Epithelial cell of esophagus (primary cell): ENCODE measurements at regions not wholly inside any gene's neighbourhood (a gene's known extent, or its start where the extent isn't known, plus 50 kb on each side); places are given as distances from the start of the nearest gene placed in this dataset.
A peak's percentile ranks its signal among the peaks of the same experiment; 100 is the strongest.

Experiments used
- DNase-seq: peaks from one replicate; pipeline ENCODE4 v3.0.0; 2010; ENCODE audit warnings: low read depth
- H3K4me3 ChIP-seq: 2 replicates; pipeline ENCODE4 v1.5.1; 2011; ENCODE audit warnings: mild to moderate bottlenecking, low read length, control low read depth
- CTCF ChIP-seq: IDR thresholded peaks from 2 replicates; pipeline ENCODE4 v1.5.1; 2011; ENCODE audit warnings: low read depth, mild to moderate bottlenecking, low read length, control low read depth, inconsistent platforms; ENCODE audit not compliant: insufficient read depth; ENCODE audit errors: missing control alignments

- TF ChIP-seq CTCF, result no peak
- H3K4me3 ChIP-seq, result no peak overlapping the region
- DNase-seq, result no peak
Observed at GRCh38 chr3:118181274-118181673, 853.4 kb downstream of the IGSF11 start.

GRCh38 chr3:118186051-118186450, 848.6 kb downstream of the IGSF11 start:
- H3K4me3 ChIP-seq, result no peak overlapping the region
- DNase-seq, result no peak
- no peak for TF ChIP-seq CTCF

GRCh38 chr3:118187221-118187620, 847.4 kb downstream of the IGSF11 start:
- no peak overlapping the region for H3K4me3 ChIP-seq
- no peak for TF ChIP-seq CTCF
- DNase-seq, result peak; percentile 76

- TF ChIP-seq CTCF, result no peak
- DNase-seq, result no peak
- no peak overlapping the region for H3K4me3 ChIP-seq
Observed at GRCh38 chr3:118196183-118196582, 838.5 kb downstream of the IGSF11 start.

- TF ChIP-seq CTCF, result no peak
- H3K4me3 ChIP-seq, result no peak overlapping the region
- DNase-seq, result peak; percentile 87
Observed at GRCh38 chr3:118199044-118199443, 835.6 kb downstream of the IGSF11 start.

GRCh38 chr3:118204052-118204656, 830.5 kb downstream of the IGSF11 start:
- TF ChIP-seq CTCF, result no peak
- no peak overlapping the region for H3K4me3 ChIP-seq

GRCh38 chr3:118207271-118207670, 827.4 kb downstream of the IGSF11 start:
- DNase-seq, result no peak
- no peak for TF ChIP-seq CTCF
- H3K4me3 ChIP-seq, result no peak overlapping the region

More at GRCh38 chr3:118204052-118204656, 830.5 kb downstream of the IGSF11 start:
- DNase-seq, result no peak
